Epidermal melanocyte (primary cell): ENCODE measurements at regions not wholly inside any gene's neighbourhood (a gene's known extent, or its start where the extent isn't known, plus 50 kb on each side); places are given as distances from the start of the nearest gene placed in this dataset.
"Not testable (repeated sequence)": the region's sequence is repeated elsewhere in the genome, so short reads cannot be mapped to it uniquely, and the experiment has no call there.

Experiments
- DNase-seq: peaks from one replicate; pipeline ENCODE4 v3.0.0; 2011; ENCODE audit warnings: low spot score; ENCODE audit not compliant: insufficient read length

- no peak for DNase-seq
Measured at GRCh38 chr3:135393898-135394525, 571.5 kb upstream of the PPP2R3A start.

- DNase-seq: no peak
Measured at GRCh38 chr3:135412475-135412874, 553.1 kb upstream of the PPP2R3A start.

- DNase-seq: no peak
Measured at GRCh38 chr3:135416182-135416581, 549.3 kb upstream of the PPP2R3A start.

GRCh38 chr3:135419155-135419554 is 546.4 kb upstream of the PPP2R3A start:
- no peak for DNase-seq

- DNase-seq: no peak
Measured at GRCh38 chr3:135426508-135426907, 539.0 kb upstream of the PPP2R3A start.

- DNase-seq: no peak
Measured at GRCh38 chr3:135432402-135432801, 533.1 kb upstream of the PPP2R3A start.

GRCh38 chr3:135438889-135439597 is 526.5 kb upstream of the PPP2R3A start:
- not testable (repeated sequence) for DNase-seq

GRCh38 chr3:135439632-135440031 is 525.9 kb upstream of the PPP2R3A start:
- not testable (repeated sequence) for DNase-seq

GRCh38 chr3:135440233-135440632 is 525.3 kb upstream of the PPP2R3A start:
- no peak for DNase-seq

- no peak for DNase-seq
Measured at GRCh38 chr3:135440746-135441145, 524.8 kb upstream of the PPP2R3A start.

- DNase-seq: no peak
Measured at GRCh38 chr3:135444058-135444457, 521.5 kb upstream of the PPP2R3A start.

- DNase-seq: no peak
Measured at GRCh38 chr3:135447483-135447882, 518.0 kb upstream of the PPP2R3A start.

GRCh38 chr3:135448520-135448919 is 517.0 kb upstream of the PPP2R3A start:
- no peak for DNase-seq

- DNase-seq: no peak
Measured at GRCh38 chr3:135449046-135449445, 516.5 kb upstream of the PPP2R3A start.

GRCh38 chr3:135451037-135451785 is 514.3 kb upstream of the PPP2R3A start:
- DNase-seq: no peak

GRCh38 chr3:135452881-135453280 is 512.6 kb upstream of the PPP2R3A start:
- DNase-seq: no peak

GRCh38 chr3:135453326-135453725 is 512.2 kb upstream of the PPP2R3A start:
- no peak for DNase-seq

GRCh38 chr3:135454890-135455289 is 510.6 kb upstream of the PPP2R3A start:
- no peak for DNase-seq

- DNase-seq: no peak
Measured at GRCh38 chr3:135456108-135456790, 509.3 kb upstream of the PPP2R3A start.

GRCh38 chr3:135458541-135459322 is 506.8 kb upstream of the PPP2R3A start:
- no peak for DNase-seq

GRCh38 chr3:135460273-135460672 is 505.3 kb upstream of the PPP2R3A start:
- no peak for DNase-seq
